Loucy (cell line): ENCODE measurements at regions not wholly inside any gene's neighbourhood (a gene's known extent, or its start where the extent isn't known, plus 50 kb on each side); places are given as distances from the start of the nearest gene placed in this dataset.

Experiments used
- EZH2phosphoT487 ChIP-seq: fragments of 200-600 bp; IDR thresholded peaks from 2 replicates; pipeline ENCODE4 v1.6.1; 2018; ENCODE audit warnings: antibody characterized with exemption, mild to moderate bottlenecking, moderate library complexity, borderline replicate concordance
- TF ChIP-seq, protein P1 (sequence below): fragments of 200-600 bp; sonication (generic); conservative IDR thresholded peaks from 2 replicates; pipeline ENCODE4 v1.5.1; 2014; ENCODE audit warnings: mild to moderate bottlenecking, antibody characterized with exemption, low read length

DNA sequence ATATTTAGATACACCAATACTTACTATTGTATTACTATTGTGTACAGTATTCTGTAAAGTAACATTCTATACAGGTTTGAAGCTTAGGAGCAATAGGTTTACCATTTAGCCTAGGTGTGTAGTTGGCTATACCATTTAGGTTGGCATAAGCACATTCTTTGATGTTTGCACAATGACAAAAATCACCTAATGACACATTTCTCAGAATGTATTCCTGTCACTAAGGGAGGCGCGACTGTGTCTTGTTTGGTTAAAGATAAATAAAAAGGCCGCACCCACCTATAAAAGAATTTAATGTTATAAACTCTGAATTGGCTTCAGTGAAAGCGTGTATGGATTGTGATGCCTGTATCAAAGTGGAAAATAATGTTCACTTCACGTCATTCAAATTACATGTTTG, 1815.4 kb upstream of the CDH6 start:
- TF ChIP-seq, protein P1, sequence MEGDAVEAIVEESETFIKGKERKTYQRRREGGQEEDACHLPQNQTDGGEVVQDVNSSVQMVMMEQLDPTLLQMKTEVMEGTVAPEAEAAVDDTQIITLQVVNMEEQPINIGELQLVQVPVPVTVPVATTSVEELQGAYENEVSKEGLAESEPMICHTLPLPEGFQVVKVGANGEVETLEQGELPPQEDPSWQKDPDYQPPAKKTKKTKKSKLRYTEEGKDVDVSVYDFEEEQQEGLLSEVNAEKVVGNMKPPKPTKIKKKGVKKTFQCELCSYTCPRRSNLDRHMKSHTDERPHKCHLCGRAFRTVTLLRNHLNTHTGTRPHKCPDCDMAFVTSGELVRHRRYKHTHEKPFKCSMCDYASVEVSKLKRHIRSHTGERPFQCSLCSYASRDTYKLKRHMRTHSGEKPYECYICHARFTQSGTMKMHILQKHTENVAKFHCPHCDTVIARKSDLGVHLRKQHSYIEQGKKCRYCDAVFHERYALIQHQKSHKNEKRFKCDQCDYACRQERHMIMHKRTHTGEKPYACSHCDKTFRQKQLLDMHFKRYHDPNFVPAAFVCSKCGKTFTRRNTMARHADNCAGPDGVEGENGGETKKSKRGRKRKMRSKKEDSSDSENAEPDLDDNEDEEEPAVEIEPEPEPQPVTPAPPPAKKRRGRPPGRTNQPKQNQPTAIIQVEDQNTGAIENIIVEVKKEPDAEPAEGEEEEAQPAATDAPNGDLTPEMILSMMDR, result no peak
- no peak for TF ChIP-seq EZH2phosphoT487
